H9 (cell line): ENCODE measurements at regions not wholly inside any gene's neighbourhood (a gene's known extent, or its start where the extent isn't known, plus 50 kb on each side); places are given as distances from the start of the nearest gene placed in this dataset.

Source experiments
- DNase-seq: peaks from one replicate; pipeline ENCODE4 v3.0.0-alpha.2; 2017
- H2AFZ ChIP-seq: one replicate; pipeline ENCODE4 v1.6.1; 2013; ENCODE audit warnings: mild to moderate bottlenecking, low read length, control low read depth, moderate library complexity
- H2AK5ac ChIP-seq: 2 replicates; pipeline ENCODE4 v1.6.1; 2013; ENCODE audit warnings: low read length, control low read depth, mixed read lengths; ENCODE audit not compliant: insufficient read length
- H2BK120ac ChIP-seq: one replicate; pipeline ENCODE4 v1.6.1; 2013; ENCODE audit warnings: low read depth, mild to moderate bottlenecking, low read length, control low read depth, inconsistent platforms; ENCODE audit not compliant: poor library complexity, severe bottlenecking
- H2BK12ac ChIP-seq: 2 replicates; pipeline ENCODE4 v1.6.1; 2013; ENCODE audit warnings: low read length, control low read depth, mixed read lengths, low read depth; ENCODE audit not compliant: insufficient read length
- H2BK15ac ChIP-seq: 2 replicates; pipeline ENCODE4 v1.6.1; 2013; ENCODE audit warnings: low read depth, low read length, control low read depth
- H2BK20ac ChIP-seq: one replicate; pipeline ENCODE4 v1.6.1; 2013; ENCODE audit warnings: low read depth, mild to moderate bottlenecking, low read length, control low read depth, inconsistent platforms; ENCODE audit not compliant: poor library complexity, severe bottlenecking
- H2BK5ac ChIP-seq: 2 replicates; pipeline ENCODE4 v1.6.1; 2013; ENCODE audit warnings: low read length, control low read depth, mixed read lengths; ENCODE audit not compliant: insufficient read length
- H3K14ac ChIP-seq: 2 replicates; pipeline ENCODE4 v1.6.1; 2013; ENCODE audit warnings: low read length, control low read depth; ENCODE audit not compliant: insufficient read depth
- H3K18ac ChIP-seq: 2 replicates; pipeline ENCODE4 v1.6.1; 2013; ENCODE audit warnings: low read depth, mild to moderate bottlenecking, mixed read lengths, low read length, control low read depth; ENCODE audit not compliant: insufficient read length
- H3K23ac ChIP-seq: 2 replicates; pipeline ENCODE4 v1.6.1; 2013; ENCODE audit warnings: low read length, control low read depth, mixed read lengths, low read depth; ENCODE audit not compliant: insufficient read length
- H3K23me2 ChIP-seq: 2 replicates; pipeline ENCODE4 v1.6.1; 2013; ENCODE audit warnings: low read depth, mild to moderate bottlenecking, mixed read lengths, low read length, control low read depth; ENCODE audit not compliant: insufficient read length, poor library complexity, severe bottlenecking
- H3K27ac ChIP-seq: 2 replicates; pipeline ENCODE4 v1.5.1; 2013; ENCODE audit warnings: low read length, control low read depth, mixed read lengths, low read depth; ENCODE audit not compliant: insufficient read length
- H3K27me3 ChIP-seq: 2 replicates; pipeline ENCODE4 v1.6.1; 2013; ENCODE audit warnings: low read length, control low read depth, inconsistent platforms; ENCODE audit not compliant: insufficient read depth
- H3K4ac ChIP-seq: 2 replicates; pipeline ENCODE4 v1.6.1; 2013; ENCODE audit warnings: low read depth, mild to moderate bottlenecking, control low read depth, inconsistent platforms, low read length, moderate library complexity
- H3K4me1 ChIP-seq: 2 replicates; pipeline ENCODE4 v1.6.1; 2013; ENCODE audit warnings: low read length, control low read depth, inconsistent platforms; ENCODE audit not compliant: insufficient read depth
- H3K4me2 ChIP-seq: 2 replicates; pipeline ENCODE4 v1.6.1; 2013; ENCODE audit warnings: low read length, control low read depth, mixed read lengths; ENCODE audit not compliant: insufficient read length, insufficient read depth
- H3K56ac ChIP-seq: 2 replicates; pipeline ENCODE4 v1.6.1; 2013; ENCODE audit warnings: low read depth, mild to moderate bottlenecking, mixed read lengths, low read length, control low read depth; ENCODE audit not compliant: insufficient read length
- H3K79me1 ChIP-seq: 2 replicates; pipeline ENCODE4 v1.6.1; 2013; ENCODE audit warnings: low read depth, mild to moderate bottlenecking, moderate library complexity, low read length, control low read depth, inconsistent platforms; ENCODE audit not compliant: insufficient read depth, poor library complexity, severe bottlenecking
- H3K79me2 ChIP-seq: 2 replicates; pipeline ENCODE4 v1.6.1; 2013; ENCODE audit warnings: low read length, control low read depth, inconsistent platforms; ENCODE audit not compliant: insufficient read depth
- H3K9ac ChIP-seq: 2 replicates; pipeline ENCODE4 v1.6.1; 2013; ENCODE audit warnings: low read length, control low read depth, mixed read lengths; ENCODE audit not compliant: insufficient read length; ENCODE audit errors: extremely low read depth
- H3K9me3 ChIP-seq: one replicate; pipeline ENCODE4 v1.6.1; 2013; ENCODE audit warnings: low read depth, low read length, inconsistent platforms; ENCODE audit not compliant: control insufficient read depth
- H3T11ph ChIP-seq: one replicate; pipeline ENCODE4 v1.6.1; 2013; ENCODE audit warnings: mild to moderate bottlenecking, low read length, control low read depth, inconsistent platforms
- H4K20me1 ChIP-seq: one replicate; pipeline ENCODE4 v1.6.1; 2013; ENCODE audit not compliant: control insufficient read depth, insufficient read length, insufficient read depth
- H4K5ac ChIP-seq: 2 replicates; pipeline ENCODE4 v1.6.1; 2013; ENCODE audit warnings: low read depth, mild to moderate bottlenecking, mixed read lengths, low read length, control low read depth; ENCODE audit not compliant: insufficient read length
- H4K8ac ChIP-seq: replicated peaks from 2 replicates; pipeline ENCODE4 v1.6.1; 2013; ENCODE audit warnings: low read length, control low read depth, mixed read lengths, low read depth; ENCODE audit not compliant: insufficient read length
- H4K91ac ChIP-seq: 2 replicates; pipeline ENCODE4 v1.6.1; 2013; ENCODE audit warnings: low read depth, mild to moderate bottlenecking, moderate library complexity, mixed read lengths, low read length, control low read depth; ENCODE audit not compliant: insufficient read length
- H3K27ac Mint-ChIP-seq, 3 experiments: 2 replicates in 2 of 3; 3 replicates in 1 of 3; pipeline ENCODE4 v1.8.0; 2020 to 2021; ENCODE audit warnings: mixed read lengths in 3 of 3, mild to moderate bottlenecking in 1 of 3, moderate library complexity in 1 of 3
- H3K27me3 Mint-ChIP-seq: 2 replicates; pipeline ENCODE4 v1.8.0; 2021; ENCODE audit warnings: low read depth, mild to moderate bottlenecking, moderate library complexity, mixed read lengths
- H3K36me3 Mint-ChIP-seq, 3 experiments: 2 replicates in 2 of 3; 3 replicates in 1 of 3; pipeline ENCODE4 v1.8.0; 2020 to 2021; ENCODE audit warnings: low read depth in 3 of 3, mixed read lengths in 3 of 3; ENCODE audit not compliant: insufficient read depth in 1 of 3
- H3K4me1 Mint-ChIP-seq, 2 experiments: 2 replicates each; pipeline ENCODE4 v1.8.0; 2020; ENCODE audit warnings: mixed read lengths in 2 of 2
- H3K4me3 Mint-ChIP-seq, 2 experiments: 2 replicates in 1 of 2; 3 replicates in 1 of 2; pipeline ENCODE4 v1.8.0; 2020 to 2021; ENCODE audit warnings: mild to moderate bottlenecking in 2 of 2, mixed read lengths in 2 of 2, moderate library complexity in 1 of 2
- H3K9me3 Mint-ChIP-seq, 2 experiments: 2 replicates in 1 of 2; 3 replicates in 1 of 2; pipeline ENCODE4 v1.8.0; 2020; ENCODE audit warnings: mild to moderate bottlenecking in 2 of 2, mixed read lengths in 2 of 2, moderate library complexity in 1 of 2
- CTCF ChIP-seq: fragments of 200-600 bp; sonication (generic); conservative IDR thresholded peaks from 3 replicates; pipeline ENCODE4 v1.8.0; 2021; ENCODE audit warnings: antibody characterized with exemption, mild to moderate bottlenecking
- WGBS: extraction: QIAGEN DNeasy Blood & Tissue Kit; methylation state at CpG from one replicate; pipeline ENCODE4 v1.1.7; 2013; ENCODE audit warnings: missing lambda C conversion rate, low lambda C conversion rate, mixed read lengths; ENCODE audit not compliant: insufficient read length; ENCODE audit errors: extremely low coverage; 5-methylcytosine and 5-hydroxymethylcytosine counted together

- no peak overlapping the region for H3K56ac ChIP-seq
- H3K4me1 ChIP-seq = no peaks in the 10 kb centered on the region
- H2BK15ac ChIP-seq = no peak overlapping the region
- no peak overlapping the region for H4K91ac ChIP-seq
- H2BK12ac ChIP-seq = no peak overlapping the region
- H4K20me1 ChIP-seq = no peaks in the 10 kb centered on the region
- H2BK120ac ChIP-seq = no peak overlapping the region
- H3K79me2 ChIP-seq = no peaks in the 10 kb centered on the region
- no peaks in the 10 kb centered on the region for H3K27me3 ChIP-seq
- no peaks in the 10 kb centered on the region for H3K23me2 ChIP-seq
- no peak for TF ChIP-seq CTCF
- H3K27ac Mint-ChIP-seq = no peak overlapping the region
- H2BK5ac ChIP-seq = no peak overlapping the region
- H3K36me3 Mint-ChIP-seq = no peaks in the 10 kb centered on the region
- no peak overlapping the region for H3K18ac ChIP-seq
- DNase-seq = no peak
- H3K14ac ChIP-seq = no peak overlapping the region
- H3K23ac ChIP-seq = no peak overlapping the region
- no peak overlapping the region for H4K8ac ChIP-seq
- no peak overlapping the region for H3K4me2 ChIP-seq
- no peak overlapping the region for H3K27ac ChIP-seq
- H2BK20ac ChIP-seq = no peak overlapping the region
- no peak overlapping the region for H3K4ac ChIP-seq
- H3K27me3 Mint-ChIP-seq = peaks cover 10% of the 10 kb centered on the region
- H3K9me3 Mint-ChIP-seq = no peaks in the 10 kb centered on the region
- H3K4me3 Mint-ChIP-seq = no peak overlapping the region
- no peak overlapping the region for H3T11ph ChIP-seq
- no peak overlapping the region for H2AK5ac ChIP-seq
- no peaks in the 10 kb centered on the region for H3K79me1 ChIP-seq
- no peak overlapping the region for H2AFZ ChIP-seq
- H3K9me3 ChIP-seq = no peaks in the 10 kb centered on the region
- H4K5ac ChIP-seq = no peak overlapping the region
- peaks cover 4 to 16% of the 10 kb centered on the region in 2 experiments for H3K4me1 Mint-ChIP-seq
- no CpG with 5 or more reads among the region's 9 CpGs for WGBS
- no peak overlapping the region for H3K9ac ChIP-seq
Observed at GRCh38 chr12:131458048-131458374, 252.9 kb upstream of the SFSWAP start.
